8988T (cell line): ENCODE measurements at regions not wholly inside any gene's neighbourhood (a gene's known extent, or its start where the extent isn't known, plus 50 kb on each side); places are given as distances from the start of the nearest gene placed in this dataset.
A peak's percentile ranks its signal among the peaks of the same experiment; 100 is the strongest.

Experiments
- DNase-seq: peaks from one replicate; pipeline ENCODE4 v3.0.0; 2011

GRCh38 chr11:105321696-105322095 lies 182.1 kb upstream of the CARD18 start:
- no peak for DNase-seq

GRCh38 chr11:105315287-105315686 lies 175.7 kb upstream of the CARD18 start:
- no peak for DNase-seq

GRCh38 chr11:105312266-105312665 lies 172.7 kb upstream of the CARD18 start:
- no peak for DNase-seq

GRCh38 chr11:105298630-105299029 lies 159.1 kb upstream of the CARD18 start:
- no peak for DNase-seq

- no peak for DNase-seq
Measured at GRCh38 chr11:105298174-105298573, 158.6 kb upstream of the CARD18 start.

GRCh38 chr11:105297463-105297862 lies 157.9 kb upstream of the CARD18 start:
- DNase-seq, result no peak

GRCh38 chr11:105296806-105297205 lies 157.2 kb upstream of the CARD18 start:
- no peak for DNase-seq

- DNase-seq, result no peak
Measured at GRCh38 chr11:105296386-105296785, 156.8 kb upstream of the CARD18 start.

GRCh38 chr11:105282658-105283057 lies 143.1 kb upstream of the CARD18 start:
- DNase-seq, result no peak

GRCh38 chr11:105274631-105275030 lies 135.1 kb upstream of the CARD18 start:
- DNase-seq, result no peak

GRCh38 chr11:105273660-105274280 lies 134.2 kb upstream of the CARD18 start:
- DNase-seq, result no peak

- no peak for DNase-seq
Measured at GRCh38 chr11:105269862-105270261, 130.3 kb upstream of the CARD18 start.

- DNase-seq, result no peak
Measured at GRCh38 chr11:105268404-105269062, 129.0 kb upstream of the CARD18 start.

- DNase-seq, result no peak
Measured at GRCh38 chr11:105265845-105266244, 126.3 kb upstream of the CARD18 start.

- no peak for DNase-seq
Measured at GRCh38 chr11:105260976-105261375, 121.4 kb upstream of the CARD18 start.

GRCh38 chr11:105245781-105246315 lies 106.3 kb upstream of the CARD18 start:
- no peak for DNase-seq

GRCh38 chr11:105244160-105244825 lies 104.7 kb upstream of the CARD18 start:
- DNase-seq, result peak; percentile 11

GRCh38 chr11:105241136-105241535 lies 101.6 kb upstream of the CARD18 start:
- DNase-seq, result no peak

GRCh38 chr11:105236664-105237063 lies 97.1 kb upstream of the CARD18 start:
- DNase-seq, result no peak

GRCh38 chr11:105233285-105233684 lies 93.7 kb upstream of the CARD18 start:
- DNase-seq, result no peak

GRCh38 chr11:105232021-105232420 lies 92.5 kb upstream of the CARD18 start:
- no peak for DNase-seq

GRCh38 chr11:105230586-105230985 lies 91.0 kb upstream of the CARD18 start:
- no peak for DNase-seq

GRCh38 chr11:105229761-105230160 lies 90.2 kb upstream of the CARD18 start:
- no peak for DNase-seq

- DNase-seq, result no peak
Measured at GRCh38 chr11:105229257-105229656, 89.7 kb upstream of the CARD18 start.
